GM12873 (cell line): ENCODE measurements at regions not wholly inside any gene's neighbourhood (a gene's known extent, or its start where the extent isn't known, plus 50 kb on each side); places are given as distances from the start of the nearest gene placed in this dataset.

ENCODE experiments used
- CTCF ChIP-seq: IDR thresholded peaks from 2 replicates; pipeline ENCODE4 v1.5.1; 2012; ENCODE audit warnings: low read depth, mild to moderate bottlenecking, moderate library complexity, low read length, control low read depth; ENCODE audit not compliant: insufficient read depth; ENCODE audit errors: missing control alignments

- TF ChIP-seq CTCF: no peak
Measured at GRCh38 chr7:131861620-131862346, 305.4 kb upstream of the PODXL start.

GRCh38 chr7:131859147-131859821, 302.9 kb upstream of the PODXL start:
- TF ChIP-seq CTCF: peak; percentile 96

- no peak for TF ChIP-seq CTCF
Measured at GRCh38 chr7:131858611-131859010, 302.2 kb upstream of the PODXL start.

GRCh38 chr7:131849472-131849871, 293.0 kb upstream of the PODXL start:
- TF ChIP-seq CTCF: no peak

GRCh38 chr7:131848033-131848432, 291.6 kb upstream of the PODXL start:
- TF ChIP-seq CTCF: no peak

GRCh38 chr7:131845573-131846314, 289.3 kb upstream of the PODXL start:
- no peak for TF ChIP-seq CTCF

- TF ChIP-seq CTCF: no peak
Measured at GRCh38 chr7:131844369-131844768, 287.9 kb upstream of the PODXL start.
